Ovary (tissue), 7 donors: ENCODE measurements at regions not wholly inside any gene's neighbourhood (a gene's known extent, or its start where the extent isn't known, plus 50 kb on each side); places are given as distances from the start of the nearest gene placed in this dataset.

Experiments used
- DNase-seq, 5 donors: peaks; one replicate each; pipeline ENCODE4 v3.0.0-alpha.2; 2019 to 2020
- H3K27ac ChIP-seq, 2 donors: fragments of 200-600 bp; one replicate each; pipeline versions ENCODE4 v1.5.1 to v1.8.0; 2019 to 2022
- H3K27me3 ChIP-seq: fragments of 200-600 bp; one replicate; pipeline ENCODE4 v1.8.0; 2022
- H3K36me3 ChIP-seq: fragments of 200-600 bp; sonication (generic); one replicate; pipeline ENCODE4 v1.5.1; 2019
- H3K4me1 ChIP-seq: one replicate; pipeline ENCODE4 v1.8.1; 2013; ENCODE audit warnings: mild to moderate bottlenecking, moderate library complexity; ENCODE audit not compliant: insufficient read depth
- H3K4me3 ChIP-seq: fragments of 200-600 bp; sonication (generic); one replicate; pipeline ENCODE4 v1.5.1; 2017
- H3K9me3 ChIP-seq, 2 donors: fragments of 200-600 bp in 1 of 2; sonication (generic) in 1 of 2; one replicate each; pipeline versions ENCODE4 v1.5.1 to v1.8.1; 2013 to 2019; ENCODE audit warnings: mild to moderate bottlenecking in 1 of 2, moderate library complexity in 1 of 2
- CTCF ChIP-seq, 3 donors: fragments of 450-650 bp in 2 of 3; fragments of 200-600 bp in 1 of 3; IDR thresholded peaks; one replicate each; pipeline versions ENCODE4 v1.5.1 to v1.8.0; 2016 to 2022; ENCODE audit warnings: antibody characterized with exemption in 3 of 3, mild to moderate bottlenecking in 1 of 3
- EP300 ChIP-seq: sonication (generic); formaldehyde crosslinking; IDR thresholded peaks from one replicate; pipeline ENCODE4 v1.6.1; 2017; ENCODE audit warnings: antibody characterized with exemption
- POLR2A ChIP-seq: fragments of 450-650 bp; IDR thresholded peaks from one replicate; pipeline ENCODE4 v1.6.1; 2017; ENCODE audit warnings: antibody characterized with exemption, mild to moderate bottlenecking, moderate library complexity
- WGBS, 3 donors: extraction: QIAGEN DNeasy Blood & Tissue Kit in 1 of 3; methylation state at CpG; one replicate each; pipeline versions ENCODE4 v1.1.5 to v1.1.7; 2013 to 2017; 5-methylcytosine and 5-hydroxymethylcytosine counted together
- intact Hi-C, 4 donors: fragments of 100-400 bp; cut with DNase I; formaldehyde crosslinking; loops; one replicate each; pipeline versions ENCODE4 v1.11.0 to v1.15.1; 2022 to 2023
- donor health status: DM: no; HTN: no; CAD: no; lungs with moderate emphysema.
- donor health status: DM: no; HTN: no; CAD: no.
- donor health status: Bipolar disorder and iron deficiency.
- donor health status: DM: no; HTN: no; CAD: no.
- donor health status: DM: yes; HTN: yes; CAD: no.

GRCh38 chr12:131505561-131505960, 205.3 kb upstream of the SFSWAP start:
- Histone ChIP-seq H3K27ac (no peak overlapping the region), H3K4me1 (no peaks in the 10 kb centered on the region), H3K9me3 (no peaks in the 10 kb centered on the region), H3K27me3 (no peaks in the 10 kb centered on the region), H3K36me3 (no peaks in the 10 kb centered on the region), H3K4me3 (no peak overlapping the region)
- intact Hi-C loops: no loop called here
- DNase-seq: no peak
- TF ChIP-seq POLR2A: no peak
- WGBS, 3 donors: 6 to 14% (median 8%) methylated on average over 9 of the region's 9 CpGs

GRCh38 chr12:131506426-131506825, 204.5 kb upstream of the SFSWAP start:
- DNase-seq: no peak
- Histone ChIP-seq H3K4me3 (no peak overlapping the region), H3K36me3 (no peaks in the 10 kb centered on the region), H3K27me3 (no peaks in the 10 kb centered on the region), H3K27ac (no peak overlapping the region), H3K4me1 (no peaks in the 10 kb centered on the region), H3K9me3 (no peaks in the 10 kb centered on the region)
- no peak for TF ChIP-seq POLR2A
- TF ChIP-seq CTCF (IDR thresholded peaks at IDR 0.05): no peak
- intact Hi-C loops: no loop called here
- 89 to 96% (median 92%) methylated on average over 6 of the region's 6 CpGs for WGBS, 3 donors

DNA sequence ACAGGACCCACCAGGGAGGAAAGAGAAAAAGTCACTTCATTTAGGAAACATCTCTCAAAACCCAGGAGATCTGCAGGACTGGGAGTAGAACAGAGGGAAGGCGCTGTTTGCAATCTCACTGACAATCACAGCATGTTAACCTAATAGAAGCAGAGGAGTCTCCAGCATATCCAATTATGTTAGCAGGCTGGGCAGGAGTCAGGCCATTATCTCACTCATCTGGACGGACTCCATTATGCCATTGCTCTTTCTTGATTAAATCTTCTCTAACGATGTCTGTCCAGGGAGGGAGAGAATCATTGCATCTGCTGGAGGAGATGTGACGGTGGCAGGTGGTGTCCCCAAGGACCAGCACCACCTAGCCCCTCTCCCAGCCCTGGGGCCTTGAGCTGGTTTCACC, 203.8 kb upstream of the SFSWAP start:
- Histone ChIP-seq H3K27ac (no peak overlapping the region), H3K4me1 (no peaks in the 10 kb centered on the region), H3K27me3 (no peaks in the 10 kb centered on the region), H3K36me3 (no peaks in the 10 kb centered on the region), H3K9me3 (no peaks in the 10 kb centered on the region), H3K4me3 (no peak overlapping the region)
- WGBS, 3 donors: 68 to 76% (median 70%) methylated on average over 4 of the region's 4 CpGs
- intact Hi-C loops: no loop called here
- no peak for DNase-seq
- no peak for TF ChIP-seq CTCF (IDR thresholded peaks at IDR 0.05)
- TF ChIP-seq EP300: no peak
- TF ChIP-seq POLR2A: no peak

- Histone ChIP-seq H3K9me3 (no peaks in the 10 kb centered on the region), H3K4me1 (no peaks in the 10 kb centered on the region), H3K27me3 (no peaks in the 10 kb centered on the region), H3K4me3 (no peak overlapping the region), H3K27ac (no peak overlapping the region), H3K36me3 (no peaks in the 10 kb centered on the region)
- WGBS, 3 donors: 81 to 90% (median 87%) methylated on average over 9 of the region's 9 CpGs
- no peak for DNase-seq
- intact Hi-C loops: no loop called here
- no peak for TF ChIP-seq EP300
- TF ChIP-seq POLR2A: no peak
- no peak for TF ChIP-seq CTCF (IDR thresholded peaks at IDR 0.05)
These were observed 203.0 kb upstream of the SFSWAP start for GRCh38 chr12:131507881-131508280.

DNA sequence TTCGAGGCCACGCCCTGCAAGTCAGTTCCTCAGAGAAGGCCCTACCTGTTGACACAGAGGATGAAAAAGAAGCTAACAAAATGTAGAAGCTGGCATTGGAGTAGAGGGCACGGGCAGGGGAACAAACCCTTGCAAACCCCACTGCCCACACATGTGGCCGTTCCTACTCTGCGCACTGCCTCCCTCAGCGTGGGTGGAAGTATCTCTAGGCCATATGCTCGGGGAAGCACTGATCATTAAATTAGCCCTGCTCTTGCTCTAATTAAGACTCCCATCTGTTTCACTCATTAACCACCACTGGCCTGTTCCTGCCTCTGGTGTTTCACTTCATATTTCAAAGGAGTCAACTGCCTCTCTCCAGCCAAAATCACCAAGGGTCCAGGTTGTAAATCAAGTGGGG, 201.2 kb upstream of the SFSWAP start:
- 59 to 63% (median 60%) methylated on average over 7 of the region's 7 CpGs for WGBS, 3 donors
- no peak for DNase-seq
- H3K27ac ChIP-seq: no peak overlapping the region

More for the DNA sequence above, 201.2 kb upstream of the SFSWAP start:
- Histone ChIP-seq H3K4me3 (no peak overlapping the region), H3K9me3 (no peaks in the 10 kb centered on the region), H3K4me1 (no peaks in the 10 kb centered on the region), H3K36me3 (no peaks in the 10 kb centered on the region), H3K27me3 (no peaks in the 10 kb centered on the region)
- intact Hi-C loops: no loop called here
- TF ChIP-seq CTCF (IDR thresholded peaks at IDR 0.05) (no peak), POLR2A (no peak), EP300 (no peak)
